H9 (cell line): ENCODE measurements at regions not wholly inside any gene's neighbourhood (a gene's known extent, or its start where the extent isn't known, plus 50 kb on each side); places are given as distances from the start of the nearest gene placed in this dataset.

Source experiments
- DNase-seq: peaks from one replicate; pipeline ENCODE4 v3.0.0-alpha.2; 2017
- H2AFZ ChIP-seq: one replicate; pipeline ENCODE4 v1.6.1; 2013; ENCODE audit warnings: mild to moderate bottlenecking, low read length, control low read depth, moderate library complexity
- H2AK5ac ChIP-seq: 2 replicates; pipeline ENCODE4 v1.6.1; 2013; ENCODE audit warnings: low read length, control low read depth, mixed read lengths; ENCODE audit not compliant: insufficient read length
- H2BK120ac ChIP-seq: one replicate; pipeline ENCODE4 v1.6.1; 2013; ENCODE audit warnings: low read depth, mild to moderate bottlenecking, low read length, control low read depth, inconsistent platforms; ENCODE audit not compliant: poor library complexity, severe bottlenecking
- H2BK12ac ChIP-seq: 2 replicates; pipeline ENCODE4 v1.6.1; 2013; ENCODE audit warnings: low read length, control low read depth, mixed read lengths, low read depth; ENCODE audit not compliant: insufficient read length
- H2BK15ac ChIP-seq: 2 replicates; pipeline ENCODE4 v1.6.1; 2013; ENCODE audit warnings: low read depth, low read length, control low read depth
- H2BK20ac ChIP-seq: one replicate; pipeline ENCODE4 v1.6.1; 2013; ENCODE audit warnings: low read depth, mild to moderate bottlenecking, low read length, control low read depth, inconsistent platforms; ENCODE audit not compliant: poor library complexity, severe bottlenecking
- H2BK5ac ChIP-seq: 2 replicates; pipeline ENCODE4 v1.6.1; 2013; ENCODE audit warnings: low read length, control low read depth, mixed read lengths; ENCODE audit not compliant: insufficient read length
- H3K14ac ChIP-seq: 2 replicates; pipeline ENCODE4 v1.6.1; 2013; ENCODE audit warnings: low read length, control low read depth; ENCODE audit not compliant: insufficient read depth
- H3K18ac ChIP-seq: 2 replicates; pipeline ENCODE4 v1.6.1; 2013; ENCODE audit warnings: low read depth, mild to moderate bottlenecking, mixed read lengths, low read length, control low read depth; ENCODE audit not compliant: insufficient read length
- H3K23ac ChIP-seq: 2 replicates; pipeline ENCODE4 v1.6.1; 2013; ENCODE audit warnings: low read length, control low read depth, mixed read lengths, low read depth; ENCODE audit not compliant: insufficient read length
- H3K23me2 ChIP-seq: 2 replicates; pipeline ENCODE4 v1.6.1; 2013; ENCODE audit warnings: low read depth, mild to moderate bottlenecking, mixed read lengths, low read length, control low read depth; ENCODE audit not compliant: insufficient read length, poor library complexity, severe bottlenecking
- H3K27ac ChIP-seq: 2 replicates; pipeline ENCODE4 v1.5.1; 2013; ENCODE audit warnings: low read length, control low read depth, mixed read lengths, low read depth; ENCODE audit not compliant: insufficient read length
- H3K27me3 ChIP-seq: 2 replicates; pipeline ENCODE4 v1.6.1; 2013; ENCODE audit warnings: low read length, control low read depth, inconsistent platforms; ENCODE audit not compliant: insufficient read depth
- H3K4ac ChIP-seq: 2 replicates; pipeline ENCODE4 v1.6.1; 2013; ENCODE audit warnings: low read depth, mild to moderate bottlenecking, control low read depth, inconsistent platforms, low read length, moderate library complexity
- H3K4me1 ChIP-seq: 2 replicates; pipeline ENCODE4 v1.6.1; 2013; ENCODE audit warnings: low read length, control low read depth, inconsistent platforms; ENCODE audit not compliant: insufficient read depth
- H3K4me2 ChIP-seq: 2 replicates; pipeline ENCODE4 v1.6.1; 2013; ENCODE audit warnings: low read length, control low read depth, mixed read lengths; ENCODE audit not compliant: insufficient read length, insufficient read depth
- H3K56ac ChIP-seq: 2 replicates; pipeline ENCODE4 v1.6.1; 2013; ENCODE audit warnings: low read depth, mild to moderate bottlenecking, mixed read lengths, low read length, control low read depth; ENCODE audit not compliant: insufficient read length
- H3K79me1 ChIP-seq: 2 replicates; pipeline ENCODE4 v1.6.1; 2013; ENCODE audit warnings: low read depth, mild to moderate bottlenecking, moderate library complexity, low read length, control low read depth, inconsistent platforms; ENCODE audit not compliant: insufficient read depth, poor library complexity, severe bottlenecking
- H3K79me2 ChIP-seq: 2 replicates; pipeline ENCODE4 v1.6.1; 2013; ENCODE audit warnings: low read length, control low read depth, inconsistent platforms; ENCODE audit not compliant: insufficient read depth
- H3K9ac ChIP-seq: 2 replicates; pipeline ENCODE4 v1.6.1; 2013; ENCODE audit warnings: low read length, control low read depth, mixed read lengths; ENCODE audit not compliant: insufficient read length; ENCODE audit errors: extremely low read depth
- H3K9me3 ChIP-seq: one replicate; pipeline ENCODE4 v1.6.1; 2013; ENCODE audit warnings: low read depth, low read length, inconsistent platforms; ENCODE audit not compliant: control insufficient read depth
- H3T11ph ChIP-seq: one replicate; pipeline ENCODE4 v1.6.1; 2013; ENCODE audit warnings: mild to moderate bottlenecking, low read length, control low read depth, inconsistent platforms
- H4K20me1 ChIP-seq: one replicate; pipeline ENCODE4 v1.6.1; 2013; ENCODE audit not compliant: control insufficient read depth, insufficient read length, insufficient read depth
- H4K5ac ChIP-seq: 2 replicates; pipeline ENCODE4 v1.6.1; 2013; ENCODE audit warnings: low read depth, mild to moderate bottlenecking, mixed read lengths, low read length, control low read depth; ENCODE audit not compliant: insufficient read length
- H4K8ac ChIP-seq: replicated peaks from 2 replicates; pipeline ENCODE4 v1.6.1; 2013; ENCODE audit warnings: low read length, control low read depth, mixed read lengths, low read depth; ENCODE audit not compliant: insufficient read length
- H4K91ac ChIP-seq: 2 replicates; pipeline ENCODE4 v1.6.1; 2013; ENCODE audit warnings: low read depth, mild to moderate bottlenecking, moderate library complexity, mixed read lengths, low read length, control low read depth; ENCODE audit not compliant: insufficient read length
- H3K27ac Mint-ChIP-seq, 3 experiments: 2 replicates in 2 of 3; 3 replicates in 1 of 3; pipeline ENCODE4 v1.8.0; 2020 to 2021; ENCODE audit warnings: mixed read lengths in 3 of 3, mild to moderate bottlenecking in 1 of 3, moderate library complexity in 1 of 3
- H3K27me3 Mint-ChIP-seq: 2 replicates; pipeline ENCODE4 v1.8.0; 2021; ENCODE audit warnings: low read depth, mild to moderate bottlenecking, moderate library complexity, mixed read lengths
- H3K36me3 Mint-ChIP-seq, 3 experiments: 2 replicates in 2 of 3; 3 replicates in 1 of 3; pipeline ENCODE4 v1.8.0; 2020 to 2021; ENCODE audit warnings: low read depth in 3 of 3, mixed read lengths in 3 of 3; ENCODE audit not compliant: insufficient read depth in 1 of 3
- H3K4me1 Mint-ChIP-seq, 2 experiments: 2 replicates each; pipeline ENCODE4 v1.8.0; 2020; ENCODE audit warnings: mixed read lengths in 2 of 2
- H3K4me3 Mint-ChIP-seq, 2 experiments: 2 replicates in 1 of 2; 3 replicates in 1 of 2; pipeline ENCODE4 v1.8.0; 2020 to 2021; ENCODE audit warnings: mild to moderate bottlenecking in 2 of 2, mixed read lengths in 2 of 2, moderate library complexity in 1 of 2
- H3K9me3 Mint-ChIP-seq, 2 experiments: 2 replicates in 1 of 2; 3 replicates in 1 of 2; pipeline ENCODE4 v1.8.0; 2020; ENCODE audit warnings: mild to moderate bottlenecking in 2 of 2, mixed read lengths in 2 of 2, moderate library complexity in 1 of 2
- TF ChIP-seq, protein P1 (sequence below): fragments of 200-600 bp; sonication (generic); conservative IDR thresholded peaks from 3 replicates; pipeline ENCODE4 v1.8.0; 2021; ENCODE audit warnings: antibody characterized with exemption, mild to moderate bottlenecking

DNA sequence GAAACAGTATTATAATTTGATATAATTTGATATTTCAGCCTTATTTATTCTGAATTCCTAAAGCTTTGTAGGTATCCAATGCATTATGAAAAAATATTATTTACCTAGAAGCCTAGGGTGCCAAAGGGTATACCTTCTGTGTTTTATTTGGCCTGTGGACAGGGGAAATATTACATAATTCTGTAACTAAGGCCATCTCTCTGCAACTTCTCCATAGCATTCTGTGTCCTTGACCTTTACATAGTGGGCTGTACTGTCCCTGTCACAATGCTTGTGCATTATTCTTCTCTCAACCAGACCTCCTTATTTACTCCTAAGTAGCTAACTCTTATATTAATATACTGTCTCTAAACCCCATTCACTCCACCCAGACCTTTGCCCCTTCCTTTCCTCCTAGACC is 57.0 kb upstream of the RANBP6 start:
- H2BK120ac ChIP-seq: no peak overlapping the region
- no peaks in the 10 kb centered on the region; the same call in 1 of the 2 replicates for H3K4me1 ChIP-seq
- no peak overlapping the region for H3K56ac ChIP-seq
- H3K9ac ChIP-seq: no peak overlapping the region
- H3K14ac ChIP-seq: no peak overlapping the region
- H2BK15ac ChIP-seq: no peak overlapping the region
- no peaks in the 10 kb centered on the region for H3K27me3 ChIP-seq
- H3K9me3 ChIP-seq: no peaks in the 10 kb centered on the region
- H3K18ac ChIP-seq: no peak overlapping the region
- no peak overlapping the region for H3K4me3 Mint-ChIP-seq
- H3T11ph ChIP-seq: no peak overlapping the region
- no peak overlapping the region for H2BK5ac ChIP-seq
- no peak overlapping the region for H2BK20ac ChIP-seq
- peaks cover 4 to 5% of the 10 kb centered on the region in 2 experiments; a peak in 2 of 4 replicates for H3K4me1 Mint-ChIP-seq
- no peaks in the 10 kb centered on the region for H3K23me2 ChIP-seq
- no peak overlapping the region for H4K91ac ChIP-seq
- no peak for DNase-seq
- H3K79me2 ChIP-seq: no peaks in the 10 kb centered on the region
- H4K20me1 ChIP-seq: no peaks in the 10 kb centered on the region
- H3K4ac ChIP-seq: no peak overlapping the region
- no peak overlapping the region for H4K5ac ChIP-seq
- H3K27me3 Mint-ChIP-seq: no peaks in the 10 kb centered on the region; the same call in 1 of the 2 replicates
- no peak overlapping the region for H2BK12ac ChIP-seq
- H3K9me3 Mint-ChIP-seq: peaks cover 5 to 9% of the 10 kb centered on the region in 2 experiments; a peak in 2 of 5 replicates
- peaks cover 0 to 6% (median 0%) of the 10 kb centered on the region in 3 experiments; a peak in 1 of 7 replicates for H3K36me3 Mint-ChIP-seq
- no peak overlapping the region for H2AK5ac ChIP-seq
- no peak overlapping the region for H3K27ac ChIP-seq
- TF ChIP-seq, protein P1, sequence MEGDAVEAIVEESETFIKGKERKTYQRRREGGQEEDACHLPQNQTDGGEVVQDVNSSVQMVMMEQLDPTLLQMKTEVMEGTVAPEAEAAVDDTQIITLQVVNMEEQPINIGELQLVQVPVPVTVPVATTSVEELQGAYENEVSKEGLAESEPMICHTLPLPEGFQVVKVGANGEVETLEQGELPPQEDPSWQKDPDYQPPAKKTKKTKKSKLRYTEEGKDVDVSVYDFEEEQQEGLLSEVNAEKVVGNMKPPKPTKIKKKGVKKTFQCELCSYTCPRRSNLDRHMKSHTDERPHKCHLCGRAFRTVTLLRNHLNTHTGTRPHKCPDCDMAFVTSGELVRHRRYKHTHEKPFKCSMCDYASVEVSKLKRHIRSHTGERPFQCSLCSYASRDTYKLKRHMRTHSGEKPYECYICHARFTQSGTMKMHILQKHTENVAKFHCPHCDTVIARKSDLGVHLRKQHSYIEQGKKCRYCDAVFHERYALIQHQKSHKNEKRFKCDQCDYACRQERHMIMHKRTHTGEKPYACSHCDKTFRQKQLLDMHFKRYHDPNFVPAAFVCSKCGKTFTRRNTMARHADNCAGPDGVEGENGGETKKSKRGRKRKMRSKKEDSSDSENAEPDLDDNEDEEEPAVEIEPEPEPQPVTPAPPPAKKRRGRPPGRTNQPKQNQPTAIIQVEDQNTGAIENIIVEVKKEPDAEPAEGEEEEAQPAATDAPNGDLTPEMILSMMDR: no peak
- H2AFZ ChIP-seq: no peak overlapping the region
- no peak overlapping the region for H4K8ac ChIP-seq
- no peak overlapping the region for H3K27ac Mint-ChIP-seq
- H3K4me2 ChIP-seq: no peak overlapping the region
- H3K79me1 ChIP-seq: no peaks in the 10 kb centered on the region
- no peak overlapping the region for H3K23ac ChIP-seq
